ENCODE measurements at regions not wholly inside any gene's neighbourhood (a gene's known extent, or its start where the extent isn't known, plus 50 kb on each side); places are given as distances from the start of the nearest gene placed in this dataset.

DNA sequence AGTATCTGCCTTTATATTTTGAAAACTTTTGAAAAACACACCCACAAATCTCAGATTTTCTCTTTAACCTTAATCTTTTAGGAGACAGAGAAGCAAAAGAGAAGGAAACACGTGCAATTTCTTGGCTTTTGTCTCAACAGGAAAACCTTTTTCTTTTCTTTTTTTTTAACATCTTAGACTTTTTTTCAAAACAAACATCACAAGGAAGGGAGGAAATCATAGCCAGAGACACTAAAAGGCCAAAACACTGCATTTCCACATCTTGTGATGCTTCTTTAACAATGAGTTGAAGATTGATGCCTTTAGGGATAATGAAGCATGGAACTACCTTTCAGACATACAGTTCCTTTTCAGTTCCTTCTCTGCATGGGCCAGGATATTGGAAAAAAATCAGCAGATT lies 136.6 kb upstream of the NRBF2 start:
- TF ChIP-seq, protein P1, sequence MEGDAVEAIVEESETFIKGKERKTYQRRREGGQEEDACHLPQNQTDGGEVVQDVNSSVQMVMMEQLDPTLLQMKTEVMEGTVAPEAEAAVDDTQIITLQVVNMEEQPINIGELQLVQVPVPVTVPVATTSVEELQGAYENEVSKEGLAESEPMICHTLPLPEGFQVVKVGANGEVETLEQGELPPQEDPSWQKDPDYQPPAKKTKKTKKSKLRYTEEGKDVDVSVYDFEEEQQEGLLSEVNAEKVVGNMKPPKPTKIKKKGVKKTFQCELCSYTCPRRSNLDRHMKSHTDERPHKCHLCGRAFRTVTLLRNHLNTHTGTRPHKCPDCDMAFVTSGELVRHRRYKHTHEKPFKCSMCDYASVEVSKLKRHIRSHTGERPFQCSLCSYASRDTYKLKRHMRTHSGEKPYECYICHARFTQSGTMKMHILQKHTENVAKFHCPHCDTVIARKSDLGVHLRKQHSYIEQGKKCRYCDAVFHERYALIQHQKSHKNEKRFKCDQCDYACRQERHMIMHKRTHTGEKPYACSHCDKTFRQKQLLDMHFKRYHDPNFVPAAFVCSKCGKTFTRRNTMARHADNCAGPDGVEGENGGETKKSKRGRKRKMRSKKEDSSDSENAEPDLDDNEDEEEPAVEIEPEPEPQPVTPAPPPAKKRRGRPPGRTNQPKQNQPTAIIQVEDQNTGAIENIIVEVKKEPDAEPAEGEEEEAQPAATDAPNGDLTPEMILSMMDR (IDR thresholded peaks at IDR 0.05) = no peak
- TF ChIP-seq, protein P2, sequence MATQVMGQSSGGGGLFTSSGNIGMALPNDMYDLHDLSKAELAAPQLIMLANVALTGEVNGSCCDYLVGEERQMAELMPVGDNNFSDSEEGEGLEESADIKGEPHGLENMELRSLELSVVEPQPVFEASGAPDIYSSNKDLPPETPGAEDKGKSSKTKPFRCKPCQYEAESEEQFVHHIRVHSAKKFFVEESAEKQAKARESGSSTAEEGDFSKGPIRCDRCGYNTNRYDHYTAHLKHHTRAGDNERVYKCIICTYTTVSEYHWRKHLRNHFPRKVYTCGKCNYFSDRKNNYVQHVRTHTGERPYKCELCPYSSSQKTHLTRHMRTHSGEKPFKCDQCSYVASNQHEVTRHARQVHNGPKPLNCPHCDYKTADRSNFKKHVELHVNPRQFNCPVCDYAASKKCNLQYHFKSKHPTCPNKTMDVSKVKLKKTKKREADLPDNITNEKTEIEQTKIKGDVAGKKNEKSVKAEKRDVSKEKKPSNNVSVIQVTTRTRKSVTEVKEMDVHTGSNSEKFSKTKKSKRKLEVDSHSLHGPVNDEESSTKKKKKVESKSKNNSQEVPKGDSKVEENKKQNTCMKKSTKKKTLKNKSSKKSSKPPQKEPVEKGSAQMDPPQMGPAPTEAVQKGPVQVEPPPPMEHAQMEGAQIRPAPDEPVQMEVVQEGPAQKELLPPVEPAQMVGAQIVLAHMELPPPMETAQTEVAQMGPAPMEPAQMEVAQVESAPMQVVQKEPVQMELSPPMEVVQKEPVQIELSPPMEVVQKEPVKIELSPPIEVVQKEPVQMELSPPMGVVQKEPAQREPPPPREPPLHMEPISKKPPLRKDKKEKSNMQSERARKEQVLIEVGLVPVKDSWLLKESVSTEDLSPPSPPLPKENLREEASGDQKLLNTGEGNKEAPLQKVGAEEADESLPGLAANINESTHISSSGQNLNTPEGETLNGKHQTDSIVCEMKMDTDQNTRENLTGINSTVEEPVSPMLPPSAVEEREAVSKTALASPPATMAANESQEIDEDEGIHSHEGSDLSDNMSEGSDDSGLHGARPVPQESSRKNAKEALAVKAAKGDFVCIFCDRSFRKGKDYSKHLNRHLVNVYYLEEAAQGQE (IDR thresholded peaks at IDR 0.05; ENCODE audit: insufficient read depth in 1 of 2, low read depth in 2 of 2, low read length in 1 of 2) = no peak
- TF ChIP-seq POLR2AphosphoS5 (IDR thresholded peaks at IDR 0.05; ENCODE audit: low read depth, low read length) = no peak
- no peak for TF ChIP-seq SIN3A (IDR thresholded peaks at IDR 0.05; ENCODE audit: borderline replicate concordance, insufficient read depth, low read depth, low read length)
- TF ChIP-seq TCF7L2 (IDR thresholded peaks at IDR 0.05; ENCODE audit: low read depth, low read length) = no peak
